ENCODE measurements at regions not wholly inside any gene's neighbourhood (a gene's known extent, or its start where the extent isn't known, plus 50 kb on each side); places are given as distances from the start of the nearest gene placed in this dataset.

DNA sequence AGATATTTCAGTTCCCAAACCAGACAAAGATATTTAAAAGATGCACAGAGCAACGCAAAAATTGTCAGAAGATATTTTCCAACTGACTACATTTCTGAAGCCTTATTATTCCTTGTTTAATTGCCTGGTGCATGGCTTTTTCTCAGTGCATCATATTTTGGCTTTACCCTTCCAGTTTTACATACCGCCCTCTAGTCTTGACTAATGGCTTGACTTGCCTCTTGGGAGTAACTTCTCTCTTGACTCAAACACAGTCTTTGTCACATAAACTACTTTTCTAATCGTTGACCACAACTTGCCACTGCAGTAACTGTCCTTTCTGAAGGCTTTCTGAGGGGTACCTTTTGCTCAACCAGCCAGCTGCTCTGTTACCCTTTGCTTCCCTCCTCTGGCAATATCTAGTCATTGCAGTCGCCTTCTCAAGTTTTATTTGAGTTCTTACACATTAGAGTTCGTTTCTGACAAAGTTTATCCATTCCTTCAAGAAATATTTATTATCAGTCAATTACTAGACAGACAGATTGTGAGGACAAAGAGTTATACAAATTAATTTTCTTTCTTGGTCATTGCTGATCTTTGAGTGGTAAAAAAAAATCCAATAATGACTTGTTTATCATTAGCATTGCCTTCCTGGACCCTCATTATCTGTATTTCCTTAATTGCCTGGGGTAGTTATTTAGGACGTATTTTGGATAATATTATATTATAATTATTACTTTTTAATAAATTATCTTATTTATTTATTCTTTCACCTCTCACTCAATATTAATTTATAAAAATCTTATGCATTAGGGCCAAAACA lies 506.9 kb upstream of the PCDH10 start:
- Mint-ChIP-seq H3K4me3 (no peak overlapping the region), H3K36me3 (ENCODE audit: low read depth) (peaks cover 4% of the 10 kb centered on the region), H3K4me1 (peaks cover 7% of the 10 kb centered on the region), H3K27me3 (ENCODE audit: low read depth, poor library complexity) (no peaks in the 10 kb centered on the region), H3K9me3 (peaks cover 4% of the 10 kb centered on the region), H3K27ac (no peak overlapping the region)
- DNase-seq = peak; percentile 42
- TF ChIP-seq, protein P1, sequence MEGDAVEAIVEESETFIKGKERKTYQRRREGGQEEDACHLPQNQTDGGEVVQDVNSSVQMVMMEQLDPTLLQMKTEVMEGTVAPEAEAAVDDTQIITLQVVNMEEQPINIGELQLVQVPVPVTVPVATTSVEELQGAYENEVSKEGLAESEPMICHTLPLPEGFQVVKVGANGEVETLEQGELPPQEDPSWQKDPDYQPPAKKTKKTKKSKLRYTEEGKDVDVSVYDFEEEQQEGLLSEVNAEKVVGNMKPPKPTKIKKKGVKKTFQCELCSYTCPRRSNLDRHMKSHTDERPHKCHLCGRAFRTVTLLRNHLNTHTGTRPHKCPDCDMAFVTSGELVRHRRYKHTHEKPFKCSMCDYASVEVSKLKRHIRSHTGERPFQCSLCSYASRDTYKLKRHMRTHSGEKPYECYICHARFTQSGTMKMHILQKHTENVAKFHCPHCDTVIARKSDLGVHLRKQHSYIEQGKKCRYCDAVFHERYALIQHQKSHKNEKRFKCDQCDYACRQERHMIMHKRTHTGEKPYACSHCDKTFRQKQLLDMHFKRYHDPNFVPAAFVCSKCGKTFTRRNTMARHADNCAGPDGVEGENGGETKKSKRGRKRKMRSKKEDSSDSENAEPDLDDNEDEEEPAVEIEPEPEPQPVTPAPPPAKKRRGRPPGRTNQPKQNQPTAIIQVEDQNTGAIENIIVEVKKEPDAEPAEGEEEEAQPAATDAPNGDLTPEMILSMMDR (IDR thresholded peaks at IDR 0.05) = peak; percentile 91

DNA sequence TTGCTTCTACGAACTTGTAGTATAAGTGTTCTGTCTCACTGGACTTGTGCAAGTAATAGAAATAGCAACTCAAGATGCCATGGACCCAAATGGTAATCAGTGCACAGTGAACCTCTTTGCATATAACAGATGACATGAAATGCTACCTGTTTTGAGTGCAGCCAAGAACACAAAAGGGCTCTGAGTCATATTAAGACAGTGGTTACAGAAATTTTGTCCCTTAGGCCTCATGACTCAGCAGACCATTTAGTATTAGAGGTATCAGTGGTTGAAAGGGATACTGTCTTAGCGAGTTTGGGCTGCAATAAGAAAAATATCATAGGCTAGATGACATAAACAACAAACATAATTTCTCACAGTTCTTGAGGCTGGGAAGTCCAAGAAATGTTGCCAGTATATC lies 502.9 kb upstream of the PCDH10 start:
- TF ChIP-seq, protein P1 (IDR thresholded peaks at IDR 0.05) = no peak
- peaks cover 5% of the 10 kb centered on the region for H3K4me1 Mint-ChIP-seq
- H3K27me3 Mint-ChIP-seq (ENCODE audit: low read depth, poor library complexity) = no peaks in the 10 kb centered on the region
- DNase-seq = no peak
- no peak overlapping the region for H3K4me3 Mint-ChIP-seq
- no peak overlapping the region for H3K27ac Mint-ChIP-seq
- no peaks in the 10 kb centered on the region for H3K36me3 Mint-ChIP-seq (ENCODE audit: low read depth)
- no peaks in the 10 kb centered on the region for H3K9me3 Mint-ChIP-seq

DNA sequence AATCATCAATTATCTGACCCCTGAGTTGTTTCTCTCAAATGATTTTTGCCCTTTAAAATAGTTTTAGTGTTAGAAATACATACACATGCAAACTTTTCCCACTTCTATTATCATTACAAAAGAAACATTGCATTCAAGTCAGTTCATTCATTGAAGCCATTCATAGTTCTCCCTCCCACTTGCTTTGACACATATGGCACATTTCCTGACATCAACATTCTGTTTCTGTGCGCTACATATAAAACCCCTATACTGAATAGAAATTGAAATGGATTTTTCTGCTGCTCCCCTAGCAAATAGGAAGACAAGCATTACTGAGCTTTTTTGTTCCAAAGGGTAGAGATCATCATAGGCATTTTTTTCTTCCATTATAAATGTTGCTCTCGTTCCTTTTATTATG lies 497.9 kb upstream of the PCDH10 start:
- TF ChIP-seq, protein P1 (IDR thresholded peaks at IDR 0.05) = no peak
- no peak for DNase-seq
- no peaks in the 10 kb centered on the region for H3K36me3 Mint-ChIP-seq (ENCODE audit: low read depth)

DNA sequence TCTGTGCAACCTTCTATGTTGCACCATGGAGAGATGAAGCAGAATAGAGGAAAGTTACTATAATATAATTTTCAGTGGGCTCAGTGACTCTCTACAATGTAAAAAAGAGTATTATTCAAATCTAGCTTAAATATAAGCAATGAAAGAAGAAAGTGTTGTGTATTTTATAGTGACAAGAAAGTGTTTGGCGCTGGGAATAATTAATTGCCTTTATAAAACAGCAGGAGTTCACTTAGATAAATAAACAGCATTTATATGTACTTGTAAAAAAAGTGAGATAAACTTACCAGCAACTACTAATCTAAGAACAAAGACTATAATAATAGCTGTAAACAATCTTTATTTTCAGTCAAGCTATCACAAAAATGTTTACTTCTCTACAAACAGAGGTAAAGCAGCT lies 488.9 kb upstream of the PCDH10 start:
- H3K9me3 Mint-ChIP-seq = peaks cover 8% of the 10 kb centered on the region
- no peak overlapping the region for H3K4me3 Mint-ChIP-seq
- H3K4me1 Mint-ChIP-seq = no peaks in the 10 kb centered on the region
- TF ChIP-seq, protein P1 (IDR thresholded peaks at IDR 0.05) = no peak
- no peaks in the 10 kb centered on the region for H3K27me3 Mint-ChIP-seq (ENCODE audit: low read depth, poor library complexity)
- H3K36me3 Mint-ChIP-seq (ENCODE audit: low read depth) = no peaks in the 10 kb centered on the region
- DNase-seq = no peak
- H3K27ac Mint-ChIP-seq = no peak overlapping the region

More for the DNA sequence above, 497.9 kb upstream of the PCDH10 start:
- no peaks in the 10 kb centered on the region for H3K4me1 Mint-ChIP-seq
- H3K27ac Mint-ChIP-seq = no peak overlapping the region
- H3K4me3 Mint-ChIP-seq = no peak overlapping the region
- H3K27me3 Mint-ChIP-seq (ENCODE audit: low read depth, poor library complexity) = no peaks in the 10 kb centered on the region
- H3K9me3 Mint-ChIP-seq = peaks cover 4% of the 10 kb centered on the region

DNA sequence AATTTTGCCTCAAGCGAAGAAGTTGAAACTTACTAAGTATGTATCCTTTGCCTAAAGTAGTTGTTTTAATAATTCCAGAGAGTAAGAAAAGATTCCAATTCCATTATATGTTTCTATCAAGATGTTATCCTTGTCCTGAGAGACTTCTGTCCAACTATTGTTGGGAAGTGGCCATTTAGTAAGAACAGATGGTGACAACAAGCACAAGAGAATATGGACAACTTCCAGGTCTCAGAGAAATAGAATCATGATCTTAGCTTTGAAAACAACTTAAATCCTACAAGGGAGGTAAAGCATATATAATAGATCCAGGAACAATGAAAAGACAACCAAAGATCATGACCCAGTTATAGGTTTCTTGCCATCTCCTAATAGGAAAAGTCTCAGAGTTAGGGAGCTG lies 486.6 kb upstream of the PCDH10 start:
- TF ChIP-seq, protein P1 (IDR thresholded peaks at IDR 0.05) = no peak
- H3K36me3 Mint-ChIP-seq (ENCODE audit: low read depth) = no peaks in the 10 kb centered on the region
- no peak overlapping the region for H3K27ac Mint-ChIP-seq
- H3K4me1 Mint-ChIP-seq = no peaks in the 10 kb centered on the region
- no peak for DNase-seq
- no peak overlapping the region for H3K4me3 Mint-ChIP-seq
- H3K27me3 Mint-ChIP-seq (ENCODE audit: low read depth, poor library complexity) = no peaks in the 10 kb centered on the region
- peaks cover 4% of the 10 kb centered on the region for H3K9me3 Mint-ChIP-seq

DNA sequence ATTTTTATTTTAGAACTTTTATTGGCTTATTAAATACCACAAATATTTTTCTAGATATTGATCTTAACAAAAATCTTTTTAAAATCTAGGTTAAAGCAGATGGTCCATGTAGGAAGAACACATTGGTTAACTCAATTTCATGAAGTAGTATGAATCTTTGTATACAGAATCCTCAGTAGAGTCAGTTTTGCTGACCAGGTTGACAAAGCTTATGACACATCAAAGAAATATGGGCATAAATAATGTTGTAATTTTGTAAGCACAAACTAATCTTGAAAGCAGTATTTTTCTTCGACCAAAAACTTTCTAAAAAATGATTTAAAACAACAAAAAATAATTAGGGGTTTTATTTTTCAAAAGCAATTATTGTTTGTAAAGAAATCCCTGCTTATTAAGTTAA lies 479.3 kb upstream of the PCDH10 start:
- no peaks in the 10 kb centered on the region for H3K4me1 Mint-ChIP-seq

More for the DNA sequence above, 479.3 kb upstream of the PCDH10 start:
- Mint-ChIP-seq H3K27ac (no peak overlapping the region), H3K27me3 (ENCODE audit: low read depth, poor library complexity) (no peaks in the 10 kb centered on the region), H3K4me3 (no peak overlapping the region), H3K36me3 (ENCODE audit: low read depth) (no peaks in the 10 kb centered on the region), H3K9me3 (no peaks in the 10 kb centered on the region)
- TF ChIP-seq, protein P1 (IDR thresholded peaks at IDR 0.05) = no peak
- no peak for DNase-seq
